ENCODE measurements at regions not wholly inside any gene's neighbourhood (a gene's known extent, or its start where the extent isn't known, plus 50 kb on each side); places are given as distances from the start of the nearest gene placed in this dataset.
A peak's percentile ranks its signal among the peaks of the same experiment; 100 is the strongest.

DNA sequence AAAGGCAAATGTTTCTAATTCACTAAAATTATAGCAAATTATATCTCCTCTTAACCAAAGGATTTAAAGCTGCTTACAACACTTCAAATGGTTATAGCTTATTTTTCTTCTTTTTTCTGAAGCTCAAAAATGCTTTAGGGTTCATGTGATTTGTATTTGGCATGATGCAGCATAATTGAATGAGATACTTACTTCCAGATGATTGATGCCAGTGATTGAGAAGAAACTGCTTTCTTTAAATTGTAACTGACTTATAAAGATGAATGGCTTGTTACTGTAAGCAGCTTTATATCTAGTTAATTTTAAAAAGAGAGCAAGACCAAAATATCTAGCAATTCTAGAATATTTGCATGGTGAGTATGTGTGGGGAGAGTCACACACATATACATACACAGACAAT, 270.7 kb upstream of the THRB start:
- DNase-seq, result no peak

DNA sequence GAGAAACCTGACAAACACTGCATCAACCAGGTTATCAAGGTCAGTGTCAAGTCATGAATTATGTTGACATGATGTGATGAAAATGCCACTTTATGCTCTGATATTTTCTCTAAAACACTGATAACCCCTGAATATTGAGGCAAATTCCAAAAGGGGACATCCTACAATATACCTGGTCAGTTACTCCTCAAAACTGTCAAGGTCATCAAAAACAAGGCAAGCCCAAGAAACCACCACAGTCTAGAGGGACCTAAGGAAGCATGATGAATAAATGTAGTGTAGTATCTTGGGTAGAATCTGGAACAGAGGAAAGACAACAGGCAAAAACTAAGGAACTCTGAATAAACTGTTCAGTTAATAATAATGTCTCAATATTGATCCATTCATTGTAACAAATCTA, 275.3 kb upstream of the THRB start:
- DNase-seq, result no peak

DNA sequence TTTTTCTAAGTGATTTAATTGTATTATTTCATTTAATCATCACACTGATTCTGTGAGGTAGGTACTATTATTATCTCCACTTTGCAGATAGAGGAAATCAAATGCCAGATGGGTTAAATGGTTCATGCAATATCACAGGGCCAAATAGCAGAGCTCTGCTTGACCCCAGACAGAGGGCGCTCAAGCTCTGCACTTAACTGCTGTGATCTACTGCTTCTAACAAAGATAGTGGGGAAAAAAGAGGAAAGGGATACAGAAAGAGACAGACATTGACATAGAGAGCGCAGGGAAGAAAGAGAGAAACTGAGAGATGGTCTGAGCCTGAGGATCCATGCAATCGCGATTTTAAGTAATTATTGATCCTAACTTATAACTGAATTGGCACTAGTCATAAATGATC, 279.1 kb upstream of the THRB start:
- DNase-seq, result peak; percentile 69

DNA sequence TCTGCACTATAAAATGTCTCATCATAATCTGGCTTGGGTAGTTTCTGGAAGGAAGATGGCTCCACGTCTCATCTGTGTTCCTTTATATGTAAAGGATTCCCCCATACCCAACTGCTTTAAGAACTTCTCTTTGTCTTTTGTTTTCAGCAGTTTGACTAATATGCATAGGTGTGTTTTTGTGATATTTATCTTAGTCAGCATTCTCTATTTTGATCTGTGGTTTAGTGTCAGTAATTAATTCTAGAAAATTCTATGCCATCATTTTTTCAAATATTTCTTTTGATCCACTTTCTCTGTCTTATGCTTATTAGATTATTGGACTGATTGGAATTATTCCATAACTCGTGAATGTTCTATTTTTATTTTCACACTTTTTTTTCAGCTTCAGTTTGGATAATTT, 286.3 kb upstream of the THRB start:
- DNase-seq, result no peak

DNA sequence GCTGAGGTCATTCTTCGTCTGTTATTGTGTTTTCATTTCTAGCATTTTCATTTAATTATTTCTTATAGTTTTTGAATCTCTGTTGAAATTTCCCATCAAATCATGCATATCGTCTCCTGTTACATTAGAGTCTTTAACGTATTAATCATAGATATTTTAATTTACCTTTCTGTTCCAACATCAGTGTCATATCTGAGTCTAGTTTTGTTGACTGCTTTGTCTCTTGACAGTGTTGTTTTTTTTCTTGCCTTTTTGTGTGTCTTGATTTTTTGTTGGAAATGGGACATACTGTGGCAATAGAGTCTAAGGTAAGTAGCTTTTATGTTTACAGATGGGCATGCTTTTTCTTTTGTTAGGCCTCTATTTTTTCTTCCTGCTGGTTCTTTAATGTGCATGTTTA, 286.8 kb upstream of the THRB start:
- no peak for DNase-seq

DNA sequence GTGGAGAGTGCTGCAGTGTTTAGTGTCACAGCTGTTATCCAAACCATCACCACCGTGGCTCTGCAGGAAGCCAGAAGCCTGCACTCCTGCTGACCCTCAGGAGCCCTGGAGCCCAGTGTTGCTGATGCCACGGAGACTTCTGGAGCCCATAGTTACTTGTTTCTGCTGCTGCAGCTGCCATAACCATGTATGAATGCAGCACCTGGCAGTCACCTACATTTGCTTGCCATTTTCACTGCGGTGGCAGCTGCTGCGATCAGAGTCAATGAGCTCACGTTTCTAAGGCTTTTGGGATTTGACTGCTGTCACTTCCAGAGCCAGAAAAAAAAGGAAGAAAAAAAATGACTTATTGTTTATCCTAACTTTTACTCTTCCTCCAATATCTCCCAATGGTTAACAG, 299.2 kb upstream of the THRB start:
- DNase-seq, result no peak

DNA sequence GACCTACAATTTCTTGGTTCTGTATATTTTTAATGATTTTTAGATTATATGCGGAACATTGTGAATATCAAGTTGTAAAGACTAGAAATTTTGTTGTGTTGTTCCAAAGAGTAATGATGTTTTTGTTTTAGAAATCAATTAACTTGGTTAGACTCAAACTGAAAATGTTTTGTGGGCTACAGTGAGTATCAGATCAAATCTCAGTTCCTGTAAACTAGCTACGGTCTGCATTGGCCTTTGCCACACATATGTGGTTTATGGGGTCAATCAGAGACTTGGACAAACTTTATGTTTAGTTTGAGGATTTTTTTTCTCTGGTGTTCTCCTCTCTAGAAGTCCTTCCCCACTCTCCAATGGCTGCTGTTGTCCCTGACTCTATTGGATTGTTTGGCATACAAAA, 308.0 kb upstream of the THRB start:
- DNase-seq, result no peak

DNA sequence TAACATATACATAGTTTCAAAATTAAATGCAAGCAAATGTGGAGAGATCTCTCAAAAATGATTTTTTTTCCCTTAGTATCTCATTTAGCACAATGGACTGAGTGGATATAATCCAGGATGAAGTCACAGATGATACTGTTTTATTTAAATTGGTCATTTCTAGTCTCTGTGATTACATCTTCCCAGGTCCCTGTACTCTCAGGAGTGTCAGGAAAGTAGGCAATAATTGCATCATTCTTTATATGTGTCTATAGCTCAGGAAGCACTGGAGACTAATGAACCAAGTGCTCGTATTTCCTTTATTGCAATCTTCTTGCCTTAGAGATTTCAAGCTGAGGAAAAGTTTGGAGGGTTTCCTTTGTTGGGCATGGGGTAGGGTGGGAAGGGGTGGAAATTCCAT, 309.4 kb upstream of the THRB start:
- DNase-seq, result no peak

DNA sequence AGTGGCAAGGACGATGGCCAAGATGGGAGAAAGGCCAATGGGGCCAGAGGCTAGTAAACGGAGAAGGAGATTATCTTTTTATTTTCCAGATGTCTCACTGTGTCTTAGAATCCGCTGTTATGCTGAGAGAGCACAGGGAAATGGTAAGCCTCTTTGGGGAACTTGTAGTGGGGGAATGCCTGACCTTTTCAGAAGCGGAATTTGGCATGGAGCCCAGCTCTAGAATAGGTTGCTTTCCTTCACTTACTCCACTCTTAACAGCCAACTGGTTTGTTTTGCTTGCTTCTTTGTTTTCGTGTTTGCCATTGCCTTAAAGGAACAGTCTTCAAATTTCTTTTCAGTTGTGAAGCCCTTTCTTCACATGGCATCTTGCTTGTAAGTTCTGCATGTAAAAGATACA, 316.2 kb upstream of the THRB start:
- no peak for DNase-seq

DNA sequence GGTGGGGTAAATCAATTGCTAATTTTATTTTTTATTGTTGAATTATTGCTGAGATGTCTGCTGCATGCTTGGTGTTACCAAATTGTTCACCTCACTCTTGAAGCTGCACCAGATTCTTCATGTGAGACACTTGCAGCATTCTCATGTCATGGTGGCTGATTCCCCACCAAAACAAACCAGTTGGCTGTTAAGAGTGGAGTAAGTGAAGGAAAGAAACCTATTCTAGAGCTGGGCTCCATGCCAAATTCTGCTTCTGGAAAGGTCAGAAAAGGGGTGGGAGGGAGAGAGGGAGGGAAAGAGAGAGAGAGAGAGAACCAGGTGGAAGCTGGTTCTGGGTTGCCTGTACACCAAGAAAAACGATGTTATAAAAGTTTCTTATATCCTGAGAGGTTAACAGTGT, 317.5 kb upstream of the THRB start:
- no peak for DNase-seq

DNA sequence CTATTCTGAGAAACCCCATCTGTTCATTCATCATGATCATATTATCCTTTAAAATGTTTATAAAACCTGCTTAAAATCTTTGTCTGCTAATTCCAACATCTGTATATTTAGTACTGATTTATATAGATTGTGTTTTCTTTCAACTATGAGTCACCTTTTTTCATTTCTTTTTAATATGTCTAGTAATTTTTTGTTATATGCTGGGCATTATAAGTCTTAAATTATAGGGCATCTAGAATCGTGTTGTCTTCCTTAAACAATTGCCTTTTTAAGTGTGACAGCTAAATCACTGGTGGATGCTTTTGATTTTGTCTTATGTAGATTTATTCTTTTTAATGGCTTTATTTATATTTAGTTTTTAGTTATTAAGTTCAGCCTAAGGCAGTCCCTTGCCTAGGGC, 323.4 kb upstream of the THRB start:
- no peak for DNase-seq

DNA sequence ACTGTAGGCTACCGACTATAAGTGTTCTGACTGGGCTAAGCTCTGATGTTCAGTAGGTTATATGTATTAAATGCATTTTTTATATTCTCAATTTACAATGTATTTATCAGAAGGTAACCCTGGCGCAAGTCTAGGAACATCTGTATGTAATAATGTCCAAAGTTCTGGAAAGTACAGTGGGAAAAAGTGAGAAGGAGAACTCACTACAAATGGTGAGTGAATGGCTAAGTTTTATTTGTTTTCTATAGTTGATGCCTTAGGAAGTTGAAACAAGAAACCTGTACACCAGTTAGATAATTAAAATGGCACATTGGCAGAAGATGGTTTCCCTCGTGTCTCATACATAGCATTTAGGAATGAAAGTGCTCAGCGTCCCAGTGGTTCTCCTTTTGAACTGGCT, 333.4 kb upstream of the THRB start:
- DNase-seq, result no peak

DNA sequence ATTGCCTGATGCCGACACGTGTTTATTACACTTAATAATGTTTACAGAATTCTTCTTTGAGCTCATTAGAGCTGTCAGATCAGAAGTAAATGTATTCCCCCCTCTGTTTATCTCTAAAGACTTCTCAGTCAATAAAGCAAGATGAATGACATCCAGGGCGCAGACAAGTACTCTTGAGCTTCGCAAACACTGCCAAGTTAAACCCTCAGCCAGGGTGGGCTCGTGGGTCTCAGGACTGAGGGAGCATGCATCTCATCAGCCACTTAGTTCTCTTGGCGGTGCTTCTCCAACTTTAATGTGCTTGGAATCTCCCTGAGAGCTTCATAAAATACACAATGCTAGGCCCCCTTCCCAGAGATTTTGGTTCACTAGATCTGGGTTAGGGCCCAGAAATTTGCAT, 333.9 kb upstream of the THRB start:
- peak; percentile 53 for DNase-seq

DNA sequence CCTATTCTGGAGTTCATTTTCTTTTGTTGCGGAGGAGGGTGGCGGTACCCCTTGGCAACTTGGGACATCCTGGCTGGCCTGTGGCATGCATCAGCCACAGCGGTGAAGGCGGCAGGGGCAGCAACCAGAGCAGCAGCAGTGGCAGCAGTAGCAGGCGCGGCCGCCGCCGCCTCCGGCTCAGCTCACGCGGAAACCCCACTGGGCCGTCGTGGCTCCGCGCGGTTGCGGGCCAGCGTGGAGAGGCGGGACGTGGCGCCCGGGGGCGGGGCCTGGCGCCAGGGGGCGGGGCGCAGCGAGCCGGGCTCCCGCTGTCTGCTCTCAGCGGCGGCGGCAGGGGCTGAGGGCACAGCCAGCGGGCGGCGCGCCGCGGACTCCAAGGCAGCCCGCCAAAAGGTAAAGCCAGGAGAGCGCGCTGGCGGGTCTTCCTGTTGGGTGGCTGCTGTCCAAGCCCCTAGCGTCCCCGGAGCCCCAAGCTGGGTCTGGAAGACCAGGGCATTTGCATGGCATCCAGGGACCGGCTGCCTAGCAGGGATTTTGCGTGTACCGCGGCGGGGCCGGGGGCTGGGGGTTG, 334.4 kb upstream of the THRB start:
- peak; percentile 79 for DNase-seq

DNA sequence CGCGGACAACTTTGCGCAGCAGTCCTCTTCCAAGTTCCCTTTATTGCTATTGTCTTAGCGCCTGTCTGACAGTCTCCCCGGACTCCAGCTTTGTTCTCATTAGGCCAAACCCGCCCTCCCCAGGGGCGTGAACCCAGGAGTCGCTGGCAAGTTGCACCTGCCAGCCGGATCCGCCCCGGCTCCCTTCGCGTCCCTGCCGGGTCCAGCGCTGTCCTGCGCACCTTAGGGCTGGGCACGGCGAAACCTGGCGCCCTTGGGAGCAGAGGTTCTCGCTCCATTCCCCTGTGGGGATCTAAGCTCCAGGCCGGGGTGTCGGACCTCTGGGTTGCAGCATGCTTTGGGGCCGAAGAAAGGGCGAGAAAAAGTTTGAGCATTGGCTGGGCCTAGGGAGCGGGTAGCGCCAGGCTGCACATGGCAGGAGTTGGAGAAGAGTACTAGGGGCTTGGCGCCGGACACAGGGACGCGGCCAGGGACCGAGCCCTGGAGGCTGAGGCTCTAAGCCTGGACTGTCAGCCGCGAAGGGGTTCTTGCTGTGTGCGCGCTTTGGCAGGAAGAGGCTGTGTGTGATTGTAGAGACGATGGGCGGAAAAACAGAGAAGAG, 335.1 kb upstream of the THRB start:
- DNase-seq, result peak; percentile 59

DNA sequence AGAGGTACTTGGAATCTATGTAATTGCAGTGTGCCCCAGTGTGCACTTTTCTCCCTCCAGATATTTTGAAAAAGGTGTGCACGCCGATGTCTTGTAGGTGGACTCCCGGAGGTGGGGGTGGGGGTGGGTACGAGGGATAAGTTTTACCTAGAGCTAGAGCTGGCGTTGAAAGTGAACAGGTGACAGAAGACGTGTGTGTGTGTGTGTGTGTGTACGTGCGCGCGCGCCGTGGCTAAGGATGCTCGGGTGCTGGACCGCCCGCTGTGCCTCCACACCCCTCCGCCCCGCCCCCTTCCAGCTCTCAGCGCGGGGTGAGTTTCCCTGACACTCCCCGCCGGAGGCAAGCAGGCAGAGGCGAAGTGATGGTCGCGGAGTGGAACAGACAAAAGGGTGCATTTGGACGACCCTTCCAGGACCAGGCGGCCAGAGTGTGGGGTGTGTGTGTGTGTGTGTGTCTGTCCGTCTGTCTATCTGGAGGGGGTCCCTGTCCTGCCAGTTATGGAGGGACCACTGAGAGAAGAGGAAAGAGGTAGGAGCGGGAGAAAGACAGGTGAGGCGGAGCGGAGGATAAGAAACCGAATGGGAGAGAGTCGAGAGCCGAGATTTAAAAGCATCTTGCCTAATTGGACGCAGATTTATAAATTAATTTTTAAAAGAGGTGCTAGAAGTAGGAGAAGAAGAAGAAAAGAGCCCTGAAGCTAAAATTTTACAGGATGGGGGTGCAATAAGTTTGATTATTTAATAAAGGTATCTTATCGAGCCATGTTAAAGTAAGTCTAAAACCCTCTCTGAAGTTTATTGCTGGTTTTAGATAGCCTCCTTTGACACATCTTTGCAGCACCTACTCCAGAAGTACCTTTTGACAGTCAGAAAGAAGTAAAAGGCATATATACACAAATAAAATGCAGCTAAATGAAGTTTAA, 335.8 kb upstream of the THRB start:
- peak; percentile 53 for DNase-seq

DNA sequence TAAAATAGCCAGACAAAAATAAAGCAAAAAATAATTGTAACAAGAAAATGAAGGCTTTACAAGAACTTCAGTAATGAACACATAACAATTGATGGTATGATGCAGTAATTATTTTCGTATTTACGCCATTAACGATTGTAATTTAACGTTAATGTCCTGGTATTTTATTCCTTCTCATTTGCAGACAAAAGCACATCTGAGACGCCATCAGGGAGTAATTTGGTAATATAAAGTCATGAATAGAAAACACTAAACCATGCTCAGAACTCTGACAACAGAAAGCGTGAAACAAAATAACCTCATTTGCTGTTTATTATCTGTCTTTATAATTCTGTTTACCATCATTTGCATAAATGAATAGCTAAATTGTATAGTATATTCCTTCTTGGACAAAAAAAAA, 336.6 kb upstream of the THRB start:
- DNase-seq, result no peak

DNA sequence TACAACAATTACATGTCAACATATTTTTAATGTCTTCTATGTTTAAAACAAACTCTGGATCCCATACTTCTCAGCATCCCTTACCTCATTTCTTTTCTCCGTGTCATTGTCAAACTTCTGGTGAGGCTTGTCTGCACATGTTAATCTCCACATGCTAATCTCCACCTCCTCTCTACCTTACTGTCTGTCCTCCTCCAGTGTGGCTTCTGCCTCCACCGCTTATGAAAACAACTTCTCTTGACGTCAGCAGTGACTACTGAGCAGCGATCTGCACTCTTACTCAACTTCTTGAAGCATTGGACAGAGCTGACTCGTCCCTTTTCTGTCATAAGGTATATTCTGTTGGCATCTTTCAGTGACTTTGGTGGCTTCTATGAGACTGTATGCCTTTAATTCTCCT, 338.2 kb upstream of the THRB start:
- no peak for DNase-seq

DNA sequence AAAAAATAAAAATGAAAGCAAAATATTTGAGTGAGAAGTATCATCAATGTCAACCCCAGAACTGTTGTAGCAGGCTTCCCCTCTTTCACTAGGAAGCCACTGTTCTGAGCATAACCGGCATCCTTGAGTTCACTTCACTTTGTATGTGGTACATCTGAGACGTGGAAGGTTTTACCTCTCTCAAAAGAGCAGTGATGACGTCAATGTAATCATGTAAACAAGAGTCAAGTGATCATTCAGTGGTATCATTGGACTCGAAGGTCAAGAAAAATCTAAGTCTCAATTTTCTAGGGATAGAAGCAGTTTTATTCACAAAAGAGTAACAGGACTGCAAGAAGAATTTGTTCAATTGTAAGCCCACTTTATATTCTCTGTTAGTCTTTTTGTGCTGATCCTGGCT, 339.8 kb upstream of the THRB start:
- no peak for DNase-seq

DNA sequence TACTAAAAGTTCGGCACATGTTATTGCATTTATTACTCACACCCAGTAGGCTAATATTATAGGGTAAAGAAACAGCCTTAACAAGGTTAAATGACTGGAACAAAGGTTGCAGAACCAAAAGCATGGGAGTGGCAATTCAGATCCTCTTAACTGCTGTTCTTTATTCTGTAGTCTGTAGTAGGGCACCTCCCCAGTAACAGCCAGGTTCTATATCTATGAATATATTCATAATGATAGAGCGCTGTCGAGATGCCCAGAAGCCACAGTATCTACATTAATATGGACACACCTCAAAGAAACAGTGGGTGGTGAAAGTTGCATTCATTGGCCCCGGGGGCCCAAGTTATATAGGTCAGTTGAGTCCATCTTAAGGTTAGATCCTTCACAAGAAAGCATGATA, 340.9 kb upstream of the THRB start:
- no peak for DNase-seq

DNA sequence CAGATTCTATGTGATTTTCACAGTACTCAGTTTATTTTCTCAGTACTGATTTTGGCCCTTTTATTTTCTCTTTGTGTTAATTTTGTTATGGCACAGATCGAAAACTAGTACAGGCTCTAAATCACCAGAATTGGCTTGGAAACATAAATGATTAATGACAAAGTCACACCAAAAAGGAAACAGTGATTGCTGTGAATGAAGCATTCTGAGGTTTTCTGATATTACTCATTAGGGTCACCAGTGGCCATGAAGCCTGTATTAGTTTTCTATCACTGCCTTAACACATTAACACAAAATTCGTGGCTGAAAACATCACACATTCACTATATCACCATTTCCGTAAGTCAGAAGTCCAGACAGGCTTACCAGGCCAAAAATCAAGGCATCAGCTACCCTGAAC, 343.0 kb upstream of the THRB start:
- DNase-seq, result no peak

DNA sequence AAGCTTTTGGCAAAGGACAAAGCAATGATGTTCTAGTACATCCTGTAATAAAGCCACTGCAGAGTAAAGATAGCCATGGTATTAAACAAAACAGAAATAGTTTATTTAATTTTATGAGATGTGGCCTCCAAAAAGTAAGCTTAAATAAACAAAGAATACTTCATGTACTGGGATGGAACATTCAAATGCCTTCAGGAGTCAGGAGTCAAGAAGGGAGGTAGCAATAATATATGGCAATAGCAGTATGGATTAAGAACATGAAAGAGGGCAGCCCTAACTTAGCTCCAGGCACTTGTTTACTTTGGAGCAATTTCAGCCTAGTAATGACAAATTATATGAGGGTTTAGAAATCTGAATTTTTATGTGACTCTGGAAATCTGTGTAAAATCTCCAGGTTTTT, 343.9 kb upstream of the THRB start:
- DNase-seq, result no peak

DNA sequence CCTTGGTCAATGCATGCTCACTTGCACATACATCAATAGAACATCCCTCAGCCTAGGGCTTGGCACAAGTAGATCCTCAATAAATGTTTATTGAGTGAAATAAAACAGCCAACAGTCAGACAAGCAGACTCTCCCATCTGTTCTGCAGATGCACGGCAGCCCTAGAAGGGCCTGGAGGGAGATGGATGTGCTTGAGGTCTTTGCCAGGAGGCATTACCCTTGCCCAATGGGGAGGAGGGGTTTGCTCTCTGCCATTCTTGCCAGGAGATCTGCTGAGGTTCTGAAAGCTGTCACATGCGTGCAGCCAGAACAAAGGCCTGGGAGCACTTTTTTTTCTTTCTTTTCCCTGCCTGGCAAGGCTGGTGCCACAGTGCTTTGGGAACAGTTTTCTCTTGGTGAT, 349.3 kb upstream of the THRB start:
- DNase-seq, result no peak

DNA sequence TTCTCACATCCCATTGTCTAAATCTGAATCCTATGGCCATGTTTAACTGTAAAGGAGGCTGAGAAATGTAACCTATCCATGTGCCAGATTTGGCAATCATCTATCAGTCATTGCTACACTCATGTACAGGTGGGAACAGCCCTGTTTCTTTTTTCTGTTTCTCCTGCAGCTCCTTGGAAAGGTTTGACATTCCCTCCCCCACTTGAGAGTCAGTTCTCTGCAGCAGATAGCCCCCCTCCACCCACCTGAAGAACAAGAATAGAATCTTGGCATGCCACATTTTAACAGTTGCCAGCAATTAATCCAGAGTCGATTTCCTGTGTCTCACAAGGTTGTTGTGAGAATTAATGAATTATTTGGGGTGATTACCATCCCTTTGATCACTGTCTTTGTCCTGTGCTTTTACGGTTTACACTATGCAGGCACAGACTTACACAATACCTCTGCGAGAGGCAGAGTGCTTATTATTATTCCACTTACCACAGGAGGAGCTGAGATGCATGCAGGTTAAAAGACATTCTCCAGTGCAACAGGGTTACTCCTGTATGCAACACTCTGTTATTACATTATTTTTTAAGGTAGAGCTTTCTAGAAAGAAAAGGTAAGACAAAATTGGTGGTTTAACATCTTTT, 351.0 kb upstream of the THRB start:
- DNase-seq, result no peak

Data from right forelimb (tissue), 1 donor.